HepG2 (cell line): ENCODE measurements at regions not wholly inside any gene's neighbourhood (a gene's known extent, or its start where the extent isn't known, plus 50 kb on each side); places are given as distances from the start of the nearest gene placed in this dataset.

Experiments
- ATAC-seq: fragments of 200-7000 bp; cut with Tn5 transposase; 3 replicates; pipeline ENCODE4 v1.9.1; 2020; ENCODE audit warnings: mild to moderate bottlenecking, moderate library complexity
- BruUV-seq: library from RNA; stranded (reverse); fragments of 400-500 nt; replicated peaks from 2 replicates; lab custom pipeline; 2021; lab: Mats Ljungman, UMichigan
- CTCF ChIA-PET: fragments of 300-600 bp; formaldehyde crosslinking; extraction: SDS; loops from one replicate; lab custom pipeline; 2021; ENCODE audit warnings: low total read pairs, inconsistent platforms, low intra/inter-chr PET ratio; lab: Yijun Ruan, JAX
- POLR2A ChIA-PET: fragments of 350-600 bp; sonication (Branson Sonifier 250); formaldehyde crosslinking; loops from one replicate; lab custom pipeline; 2020; ENCODE audit warnings: antibody characterized with exemption, inconsistent platforms; lab: Yijun Ruan, JAX
- DNase-seq: peaks from one replicate; pipeline ENCODE4 v3.0.0-alpha.2; 2015; ENCODE audit warnings: low spot score
- FAIRE-seq: peaks from 3 replicates; lab custom pipeline; 2011; peaks lifted over from hg19 to GRCh38; lab: Jason Lieb, UNC
- H2AFZ ChIP-seq: one replicate; pipeline ENCODE4 v1.6.1; 2011; ENCODE audit warnings: low read length, inconsistent platforms
- H3K27ac ChIP-seq: fragments of 300-600 bp; 3 replicates; pipeline ENCODE4 v1.8.0; 2011; ENCODE audit warnings: mixed run types, mild to moderate bottlenecking, mixed read lengths, low read length, inconsistent platforms; ENCODE audit not compliant: insufficient read depth; ENCODE audit errors: extremely low read length
- H3K27me3 ChIP-seq, 2 experiments: fragments of 200-600 bp in 1 of 2; 2 replicates in 1 of 2; 3 replicates in 1 of 2; pipeline versions ENCODE4 v1.6.0 to v1.8.0; 2011; ENCODE audit warnings: low read length in 2 of 2, mild to moderate bottlenecking in 2 of 2, moderate library complexity in 2 of 2, inconsistent platforms in 1 of 2; ENCODE audit not compliant: insufficient read depth in 2 of 2, control insufficient read depth in 1 of 2
- H3K36me3 ChIP-seq, 2 experiments: fragments of 200-600 bp in 1 of 2; replicated peaks in 1 of 2; 2 replicates in 1 of 2; 3 replicates in 1 of 2; pipeline versions ENCODE4 v1.5.1 to v1.8.0; 2011; ENCODE audit warnings: low read length in 2 of 2, inconsistent platforms in 1 of 2; ENCODE audit not compliant: insufficient read depth in 2 of 2, control insufficient read depth in 1 of 2
- H3K4me1 ChIP-seq: 2 replicates; pipeline ENCODE4 v1.5.1; 2012; ENCODE audit warnings: low read length, inconsistent platforms; ENCODE audit not compliant: insufficient read depth
- H3K4me2 ChIP-seq: 2 replicates; pipeline ENCODE4 v1.6.0; 2011; ENCODE audit warnings: low read depth, low read length, inconsistent platforms
- H3K4me3 ChIP-seq, 3 experiments: fragments of 200-600 bp in 1 of 3; sonication (generic), shearing (Covaris generic) in 1 of 3; replicated peaks in 1 of 3; 2 replicates each; pipeline ENCODE4 v1.5.1; 2011 to 2016; ENCODE audit warnings: low read length in 3 of 3, inconsistent platforms in 2 of 3, low read depth in 2 of 3, mild to moderate bottlenecking in 2 of 3, control low read depth in 1 of 3, mixed read lengths in 1 of 3; ENCODE audit not compliant: insufficient read depth in 1 of 3
- H3K79me2 ChIP-seq: one replicate; pipeline ENCODE4 v1.6.1; 2011; ENCODE audit warnings: low read length, inconsistent platforms; ENCODE audit not compliant: insufficient read depth
- H3K9ac ChIP-seq: 2 replicates; pipeline ENCODE4 v1.6.0; 2011; ENCODE audit warnings: mild to moderate bottlenecking, low read depth, low read length, inconsistent platforms; ENCODE audit not compliant: insufficient read depth
- H3K9me3 ChIP-seq: 2 replicates; pipeline ENCODE4 v1.5.1; 2012; ENCODE audit warnings: mild to moderate bottlenecking, low read length
- H4K20me1 ChIP-seq: 2 replicates; pipeline ENCODE4 v1.6.0; 2011; ENCODE audit warnings: inconsistent platforms, mild to moderate bottlenecking, low read length, moderate library complexity; ENCODE audit not compliant: insufficient read depth
- FOSL2 ChIP-seq: sonication (generic); formaldehyde crosslinking; IDR thresholded peaks from 2 replicates; pipeline ENCODE4 v1.4.0; 2020; ENCODE audit warnings: missing genetic modification reagents
- MAF1 ChIP-seq: sonication (generic); formaldehyde crosslinking; IDR thresholded peaks from 2 replicates; pipeline ENCODE4 v1.5.0; 2020; ENCODE audit warnings: missing genetic modification reagents, borderline replicate concordance
- MED8 ChIP-seq: sonication (generic); formaldehyde crosslinking; IDR thresholded peaks from 2 replicates; pipeline ENCODE4 v1.8.1; 2023; ENCODE audit warnings: mild to moderate bottlenecking, missing genetic modification reagents; ENCODE audit not compliant: insufficient replicate concordance
- NR0B2 ChIP-seq: sonication (generic); formaldehyde crosslinking; IDR thresholded peaks from 2 replicates; pipeline ENCODE4 v1.4.0; 2020; ENCODE audit warnings: mild to moderate bottlenecking, missing genetic modification reagents
- RARA ChIP-seq: IDR thresholded peaks from 2 replicates; pipeline ENCODE4 v1.6.1; 2016; ENCODE audit warnings: missing genetic modification reagents, missing compliant biosample characterization
- SMARCC2 ChIP-seq: fragments of 450-650 bp; IDR thresholded peaks from 2 replicates; pipeline ENCODE4 v1.6.1; 2017; ENCODE audit warnings: antibody characterized with exemption, mild to moderate bottlenecking
- TFDP2 ChIP-seq: sonication (generic); formaldehyde crosslinking; IDR thresholded peaks from 2 replicates; pipeline ENCODE4 v1.4.0; 2020; ENCODE audit warnings: missing genetic modification reagents
- ZNF235 ChIP-seq: sonication (generic); formaldehyde crosslinking; IDR thresholded peaks from 2 replicates; pipeline ENCODE4 v1.8.1; 2023; ENCODE audit warnings: mild to moderate bottlenecking, missing genetic modification reagents, borderline replicate concordance
- ZNF253 ChIP-seq: sonication (generic); formaldehyde crosslinking; IDR thresholded peaks from 2 replicates; pipeline ENCODE4 v1.8.0; 2022; ENCODE audit warnings: mild to moderate bottlenecking, missing genetic modification reagents, borderline replicate concordance
- WGBS: methylation state at CpG from one replicate; pipeline ENCODE4 v1.1.6; 2017; ENCODE audit warnings: low lambda C conversion rate; 5-methylcytosine and 5-hydroxymethylcytosine counted together
- in situ Hi-C: cut with HindIII; loops from 2 replicates; pipeline ENCODE4 v1.10.0; 2017; ENCODE audit warnings: low pct_unique_long_range_greater_than_20kb; ENCODE audit not compliant: extremely low pct_ligation_motif_present
- intact Hi-C: fragments of 100-400 bp; cut with micrococcal nuclease; formaldehyde crosslinking; loops from one replicate; pipeline ENCODE4 v1.10.0; 2022; ENCODE audit not compliant: unreplicated experiment
- TF ChIP-seq, protein P1 (sequence below): sonication (generic); formaldehyde crosslinking; IDR thresholded peaks from 2 replicates; pipeline ENCODE4 v1.5.1; 2020; ENCODE audit warnings: mild to moderate bottlenecking, moderate library complexity, missing genetic modification reagents
- TF ChIP-seq, protein P2 (sequence below), 2 experiments: fragments of 450-650 bp in 1 of 2; sonication (generic) in 1 of 2; formaldehyde crosslinking in 1 of 2; IDR thresholded peaks; 2 replicates each; pipeline versions ENCODE4 v1.6.1 to v1.8.0; 2016 to 2022; ENCODE audit warnings: antibody characterized with exemption in 1 of 2, mild to moderate bottlenecking in 1 of 2, missing genetic modification reagents in 1 of 2

GRCh38 chr2:145350011-145350410, 830.1 kb upstream of the ZEB2 start:
- FAIRE-seq, result no peak
- no peaks in the 10 kb centered on the region for H3K36me3 ChIP-seq
- no TSS peak for BruUV-seq
- TF ChIP-seq MAF1 (CRISPR knock-in tag) (no peak), TFDP2 (CRISPR knock-in tag) (no peak), FOSL2 (CRISPR knock-in tag) (no peak), SMARCC2 (no peak), ZNF253 (CRISPR knock-in tag) (no peak), RARA (CRISPR knock-in tag) (no peak), MED8 (no peak), NR0B2 (CRISPR knock-in tag) (no peak), ZNF235 (no peak)
- TF ChIP-seq, protein P1, sequence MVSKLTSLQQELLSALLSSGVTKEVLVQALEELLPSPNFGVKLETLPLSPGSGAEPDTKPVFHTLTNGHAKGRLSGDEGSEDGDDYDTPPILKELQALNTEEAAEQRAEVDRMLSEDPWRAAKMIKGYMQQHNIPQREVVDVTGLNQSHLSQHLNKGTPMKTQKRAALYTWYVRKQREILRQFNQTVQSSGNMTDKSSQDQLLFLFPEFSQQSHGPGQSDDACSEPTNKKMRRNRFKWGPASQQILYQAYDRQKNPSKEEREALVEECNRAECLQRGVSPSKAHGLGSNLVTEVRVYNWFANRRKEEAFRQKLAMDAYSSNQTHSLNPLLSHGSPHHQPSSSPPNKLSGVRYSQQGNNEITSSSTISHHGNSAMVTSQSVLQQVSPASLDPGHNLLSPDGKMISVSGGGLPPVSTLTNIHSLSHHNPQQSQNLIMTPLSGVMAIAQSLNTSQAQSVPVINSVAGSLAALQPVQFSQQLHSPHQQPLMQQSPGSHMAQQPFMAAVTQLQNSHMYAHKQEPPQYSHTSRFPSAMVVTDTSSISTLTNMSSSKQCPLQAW (CRISPR knock-in tag), result no peak
- TF ChIP-seq, protein P2, sequence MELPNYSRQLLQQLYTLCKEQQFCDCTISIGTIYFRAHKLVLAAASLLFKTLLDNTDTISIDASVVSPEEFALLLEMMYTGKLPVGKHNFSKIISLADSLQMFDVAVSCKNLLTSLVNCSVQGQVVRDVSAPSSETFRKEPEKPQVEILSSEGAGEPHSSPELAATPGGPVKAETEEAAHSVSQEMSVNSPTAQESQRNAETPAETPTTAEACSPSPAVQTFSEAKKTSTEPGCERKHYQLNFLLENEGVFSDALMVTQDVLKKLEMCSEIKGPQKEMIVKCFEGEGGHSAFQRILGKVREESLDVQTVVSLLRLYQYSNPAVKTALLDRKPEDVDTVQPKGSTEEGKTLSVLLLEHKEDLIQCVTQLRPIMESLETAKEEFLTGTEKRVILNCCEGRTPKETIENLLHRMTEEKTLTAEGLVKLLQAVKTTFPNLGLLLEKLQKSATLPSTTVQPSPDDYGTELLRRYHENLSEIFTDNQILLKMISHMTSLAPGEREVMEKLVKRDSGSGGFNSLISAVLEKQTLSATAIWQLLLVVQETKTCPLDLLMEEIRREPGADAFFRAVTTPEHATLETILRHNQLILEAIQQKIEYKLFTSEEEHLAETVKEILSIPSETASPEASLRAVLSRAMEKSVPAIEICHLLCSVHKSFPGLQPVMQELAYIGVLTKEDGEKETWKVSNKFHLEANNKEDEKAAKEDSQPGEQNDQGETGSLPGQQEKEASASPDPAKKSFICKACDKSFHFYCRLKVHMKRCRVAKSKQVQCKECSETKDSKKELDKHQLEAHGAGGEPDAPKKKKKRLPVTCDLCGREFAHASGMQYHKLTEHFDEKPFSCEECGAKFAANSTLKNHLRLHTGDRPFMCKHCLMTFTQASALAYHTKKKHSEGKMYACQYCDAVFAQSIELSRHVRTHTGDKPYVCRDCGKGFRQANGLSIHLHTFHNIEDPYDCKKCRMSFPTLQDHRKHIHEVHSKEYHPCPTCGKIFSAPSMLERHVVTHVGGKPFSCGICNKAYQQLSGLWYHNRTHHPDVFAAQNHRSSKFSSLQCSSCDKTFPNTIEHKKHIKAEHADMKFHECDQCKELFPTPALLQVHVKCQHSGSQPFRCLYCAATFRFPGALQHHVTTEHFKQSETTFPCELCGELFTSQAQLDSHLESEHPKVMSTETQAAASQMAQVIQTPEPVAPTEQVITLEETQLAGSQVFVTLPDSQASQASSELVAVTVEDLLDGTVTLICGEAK (IDR thresholded peaks at IDR 0.05), result no peak
- TF ChIP-seq, protein P2 (CRISPR knock-in tag; IDR thresholded peaks at IDR 0.05), result no peak

More at GRCh38 chr2:145350011-145350410, 830.1 kb upstream of the ZEB2 start:
- Histone ChIP-seq H2AFZ (no peak overlapping the region), H3K9ac (no peak overlapping the region), H3K4me3 (no peak overlapping the region), H3K9me3 (no peaks in the 10 kb centered on the region), H3K4me1 (no peaks in the 10 kb centered on the region), H3K27me3 (no peaks in the 10 kb centered on the region), H3K4me2 (no peak overlapping the region), H3K79me2 (no peaks in the 10 kb centered on the region), H3K27ac (no peak overlapping the region), H4K20me1 (no peaks in the 10 kb centered on the region)
- ChIA-PET POLR2A (no interaction called here), CTCF (no interaction called here)
- 1% methylated on average over 3 of the region's 3 CpGs for whole genome bisulfite sequencing
- ATAC-seq (no peak), DNase-seq (no peak)
- in situ Hi-C loops, result no loop called here
- intact Hi-C loops, result no loop called here
